Peyer's patch (tissue), 4 donors: ENCODE measurements at regions not wholly inside any gene's neighbourhood (a gene's known extent, or its start where the extent isn't known, plus 50 kb on each side); places are given as distances from the start of the nearest gene placed in this dataset.

Experiments used
- DNase-seq, 3 donors: peaks; one replicate each; pipeline ENCODE4 v3.0.0-alpha.2; 2017 to 2019
- H3K27ac ChIP-seq, 4 donors: fragments of 200-600 bp; sonication (generic); one replicate each; pipeline ENCODE4 v1.5.1; 2016 to 2019
- H3K27me3 ChIP-seq, 2 donors: fragments of 200-600 bp; sonication (generic); one replicate each; pipeline ENCODE4 v1.5.1; 2019
- H3K36me3 ChIP-seq, 3 donors: fragments of 200-600 bp; sonication (generic); one replicate each; pipeline ENCODE4 v1.5.1; 2016 to 2019
- H3K4me1 ChIP-seq, 4 donors: fragments of 200-600 bp; sonication (generic); one replicate each; pipeline ENCODE4 v1.5.1; 2016 to 2019
- H3K4me3 ChIP-seq, 4 donors: fragments of 200-600 bp; sonication (generic); 1 replicate in 3 of 4; 2 replicates in 1 of 4; pipeline ENCODE4 v1.5.1; 2016 to 2019; ENCODE audit warnings: mild to moderate bottlenecking in 1 of 4
- H3K9me3 ChIP-seq, 4 donors: fragments of 200-600 bp; sonication (generic); one replicate each; pipeline ENCODE4 v1.5.1; 2016 to 2019; ENCODE audit warnings: mild to moderate bottlenecking in 1 of 4
- CTCF ChIP-seq, 6 experiments: fragments of 450-650 bp in 4 of 6; fragments of 200-600 bp in 2 of 6; sonication (generic) in 1 of 6; IDR thresholded peaks; one replicate each; pipeline ENCODE4 v1.5.1; 2017 to 2019; ENCODE audit warnings: antibody characterized with exemption in 6 of 6, mild to moderate bottlenecking in 3 of 6, moderate library complexity in 1 of 6
- POLR2A ChIP-seq, 2 donors: fragments of 450-650 bp; IDR thresholded peaks; one replicate each; pipeline ENCODE4 v1.5.1; 2017; ENCODE audit warnings: antibody characterized with exemption in 2 of 2, mild to moderate bottlenecking in 2 of 2, moderate library complexity in 2 of 2

GRCh38 chr16:59295993-59296736, 562.0 kb upstream of the GOT2 start:
- Histone ChIP-seq H3K4me1 (no peaks in the 10 kb centered on the region), H3K27ac (no peak overlapping the region), H3K27me3 (no peaks in the 10 kb centered on the region), H3K4me3 (no peak overlapping the region), H3K36me3 (no peaks in the 10 kb centered on the region), H3K9me3 (no peaks in the 10 kb centered on the region)
- TF ChIP-seq POLR2A (IDR thresholded peaks at IDR 0.05) = no peak
- no peak for TF ChIP-seq CTCF (IDR thresholded peaks at IDR 0.05)
- DNase-seq = no peak

- Histone ChIP-seq H3K9me3 (no peaks in the 10 kb centered on the region), H3K27me3 (no peaks in the 10 kb centered on the region), H3K4me1 (no peaks in the 10 kb centered on the region), H3K4me3 (no peak overlapping the region), H3K27ac (no peak overlapping the region), H3K36me3 (no peaks in the 10 kb centered on the region)
- no peak for DNase-seq
- no peak for TF ChIP-seq POLR2A (IDR thresholded peaks at IDR 0.05)
- no peak for TF ChIP-seq CTCF (IDR thresholded peaks at IDR 0.05)
These were observed 561.4 kb upstream of the GOT2 start for GRCh38 chr16:59295474-59295873.

- Histone ChIP-seq H3K36me3 (no peaks in the 10 kb centered on the region), H3K27ac (no peak overlapping the region), H3K27me3 (no peaks in the 10 kb centered on the region), H3K4me3 (no peak overlapping the region), H3K9me3 (no peaks in the 10 kb centered on the region), H3K4me1 (no peaks in the 10 kb centered on the region)
- TF ChIP-seq POLR2A (IDR thresholded peaks at IDR 0.05) = no peak
- TF ChIP-seq CTCF (IDR thresholded peaks at IDR 0.05) = no peak
- no peak for DNase-seq
These were observed 556.6 kb upstream of the GOT2 start for GRCh38 chr16:59290718-59291117.

- Histone ChIP-seq H3K4me1 (no peaks in the 10 kb centered on the region), H3K9me3 (peaks cover 0 to 7% (median 0%) of the 10 kb centered on the region in 4 donors), H3K4me3 (no peak overlapping the region), H3K27ac (no peak overlapping the region), H3K27me3 (no peaks in the 10 kb centered on the region), H3K36me3 (no peaks in the 10 kb centered on the region)
- DNase-seq = no peak
- no peak for TF ChIP-seq POLR2A (IDR thresholded peaks at IDR 0.05)
- TF ChIP-seq CTCF (IDR thresholded peaks at IDR 0.05) = no peak
These were observed 555.0 kb upstream of the GOT2 start for GRCh38 chr16:59289151-59289550.

GRCh38 chr16:59274141-59274540, 540.0 kb upstream of the GOT2 start:
- no peaks in the 10 kb centered on the region for H3K27me3 ChIP-seq
- no peaks in the 10 kb centered on the region for H3K4me1 ChIP-seq
- no peak overlapping the region for H3K4me3 ChIP-seq
- no peak overlapping the region for H3K27ac ChIP-seq
- no peaks in the 10 kb centered on the region for H3K9me3 ChIP-seq
- no peaks in the 10 kb centered on the region for H3K36me3 ChIP-seq
- TF ChIP-seq POLR2A (IDR thresholded peaks at IDR 0.05) (no peak), CTCF (IDR thresholded peaks at IDR 0.05) (no peak)
- DNase-seq = no peak
